ENCODE measurements at regions not wholly inside any gene's neighbourhood (a gene's known extent, or its start where the extent isn't known, plus 50 kb on each side); places are given as distances from the start of the nearest gene placed in this dataset.
"Not testable (repeated sequence)": the region's sequence is repeated elsewhere in the genome, so short reads cannot be mapped to it uniquely, and the experiment has no call there.

GRCh38 chr22:25462474-25463346 lies 101.8 kb upstream of the GRK3 start:
- H3K27me3 Mint-ChIP-seq, H3K9me3 Mint-ChIP-seq, H3K4me3 Mint-ChIP-seq, H3K4me1 Mint-ChIP-seq: not testable (repeated sequence)
- peak overlapping the region; percentile 27 for H3K27ac Mint-ChIP-seq
- H3K36me3 Mint-ChIP-seq, result peaks cover 13% of the 10 kb centered on the region

DNA sequence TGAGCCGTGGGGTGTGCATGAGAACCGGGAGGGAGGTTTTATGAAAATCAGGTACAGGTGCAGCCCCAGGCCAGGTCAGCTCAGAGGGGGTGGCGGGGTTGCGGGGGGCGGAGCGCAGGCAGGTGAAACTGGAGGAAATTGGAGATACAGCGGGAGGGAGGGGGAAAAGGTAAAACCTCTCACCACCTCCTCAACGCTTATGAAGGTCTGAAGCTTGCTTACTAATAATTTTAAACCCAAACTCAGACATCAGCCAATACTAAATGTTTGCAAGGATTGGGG lies 101.2 kb upstream of the GRK3 start:
- not testable (repeated sequence) for H3K27ac Mint-ChIP-seq
- H3K36me3 Mint-ChIP-seq, result peaks cover 13% of the 10 kb centered on the region

GRCh38 chr22:25464326-25464725 lies 100.1 kb upstream of the GRK3 start:
- not testable (repeated sequence) for H3K27me3 Mint-ChIP-seq

More for the DNA sequence above, 101.2 kb upstream of the GRK3 start:
- H3K27me3 Mint-ChIP-seq, H3K9me3 Mint-ChIP-seq, H3K4me3 Mint-ChIP-seq, H3K4me1 Mint-ChIP-seq: not testable (repeated sequence)

GRCh38 chr22:25465949-25466348 lies 98.5 kb upstream of the GRK3 start:
- Mint-ChIP-seq H3K27ac (no peak overlapping the region), H3K36me3 (peaks cover 8% of the 10 kb centered on the region), H3K4me3 (no peak overlapping the region)

More at GRCh38 chr22:25464326-25464725, 100.1 kb upstream of the GRK3 start:
- not testable (repeated sequence) for H3K4me1 Mint-ChIP-seq, H3K27ac Mint-ChIP-seq, H3K4me3 Mint-ChIP-seq, H3K9me3 Mint-ChIP-seq
- peaks cover 13% of the 10 kb centered on the region for H3K36me3 Mint-ChIP-seq

GRCh38 chr22:25472382-25472781 lies 92.1 kb upstream of the GRK3 start:
- Mint-ChIP-seq H3K27ac (no peak overlapping the region), H3K4me3 (no peak overlapping the region), H3K27me3 (no peaks in the 10 kb centered on the region), H3K4me1 (no peaks in the 10 kb centered on the region), H3K36me3 (peaks cover 2% of the 10 kb centered on the region), H3K9me3 (no peaks in the 10 kb centered on the region)

More at GRCh38 chr22:25465949-25466348, 98.5 kb upstream of the GRK3 start:
- Mint-ChIP-seq H3K27me3 (no peaks in the 10 kb centered on the region), H3K9me3 (no peaks in the 10 kb centered on the region), H3K4me1 (peaks cover 3% of the 10 kb centered on the region)

GRCh38 chr22:25475257-25476022 lies 89.0 kb upstream of the GRK3 start:
- Mint-ChIP-seq H3K27me3 (no peaks in the 10 kb centered on the region), H3K27ac (no peak overlapping the region), H3K4me3 (no peak overlapping the region), H3K4me1 (no peaks in the 10 kb centered on the region), H3K36me3 (peaks cover 4% of the 10 kb centered on the region), H3K9me3 (no peaks in the 10 kb centered on the region)

GRCh38 chr22:25477358-25477757 lies 87.1 kb upstream of the GRK3 start:
- Mint-ChIP-seq H3K36me3 (peaks cover 10% of the 10 kb centered on the region), H3K27me3 (no peaks in the 10 kb centered on the region), H3K27ac (no peak overlapping the region), H3K9me3 (peaks cover 4% of the 10 kb centered on the region), H3K4me3 (no peak overlapping the region), H3K4me1 (no peaks in the 10 kb centered on the region)

- Mint-ChIP-seq H3K9me3 (peaks cover 4% of the 10 kb centered on the region), H3K27ac (no peak overlapping the region), H3K36me3 (peaks cover 11% of the 10 kb centered on the region), H3K27me3 (no peaks in the 10 kb centered on the region), H3K4me1 (no peaks in the 10 kb centered on the region), H3K4me3 (no peak overlapping the region)
Observed at GRCh38 chr22:25478111-25478510, 86.4 kb upstream of the GRK3 start.

DNA sequence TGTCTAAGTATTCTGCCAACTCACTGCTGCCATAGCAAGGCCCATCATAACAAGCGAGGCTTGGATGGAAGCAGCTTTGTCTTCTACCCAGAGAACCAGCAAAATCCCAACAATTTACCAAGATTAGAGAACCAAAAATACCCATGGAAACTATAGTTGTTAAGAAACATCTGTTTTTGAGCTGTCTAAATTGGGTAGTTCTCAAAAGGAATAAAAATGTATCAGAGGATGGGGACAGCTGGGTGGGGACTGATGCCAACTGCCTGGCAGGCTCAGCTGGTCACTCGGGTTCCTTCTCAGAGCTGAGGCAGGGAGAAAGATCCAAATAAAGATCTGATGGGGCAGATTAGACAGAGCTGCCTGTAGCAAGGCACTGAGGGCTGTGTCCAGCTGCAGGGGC lies 85.9 kb upstream of the GRK3 start:
- Mint-ChIP-seq H3K27me3 (no peaks in the 10 kb centered on the region), H3K9me3 (peaks cover 4% of the 10 kb centered on the region), H3K27ac (no peak overlapping the region), H3K4me3 (no peak overlapping the region), H3K36me3 (peaks cover 11% of the 10 kb centered on the region), H3K4me1 (no peaks in the 10 kb centered on the region)

GRCh38 chr22:25480868-25481267 lies 83.6 kb upstream of the GRK3 start:
- not testable (repeated sequence) for H3K4me1 Mint-ChIP-seq, H3K27ac Mint-ChIP-seq, H3K9me3 Mint-ChIP-seq, H3K4me3 Mint-ChIP-seq, H3K27me3 Mint-ChIP-seq
- H3K36me3 Mint-ChIP-seq, result peaks cover 19% of the 10 kb centered on the region

DNA sequence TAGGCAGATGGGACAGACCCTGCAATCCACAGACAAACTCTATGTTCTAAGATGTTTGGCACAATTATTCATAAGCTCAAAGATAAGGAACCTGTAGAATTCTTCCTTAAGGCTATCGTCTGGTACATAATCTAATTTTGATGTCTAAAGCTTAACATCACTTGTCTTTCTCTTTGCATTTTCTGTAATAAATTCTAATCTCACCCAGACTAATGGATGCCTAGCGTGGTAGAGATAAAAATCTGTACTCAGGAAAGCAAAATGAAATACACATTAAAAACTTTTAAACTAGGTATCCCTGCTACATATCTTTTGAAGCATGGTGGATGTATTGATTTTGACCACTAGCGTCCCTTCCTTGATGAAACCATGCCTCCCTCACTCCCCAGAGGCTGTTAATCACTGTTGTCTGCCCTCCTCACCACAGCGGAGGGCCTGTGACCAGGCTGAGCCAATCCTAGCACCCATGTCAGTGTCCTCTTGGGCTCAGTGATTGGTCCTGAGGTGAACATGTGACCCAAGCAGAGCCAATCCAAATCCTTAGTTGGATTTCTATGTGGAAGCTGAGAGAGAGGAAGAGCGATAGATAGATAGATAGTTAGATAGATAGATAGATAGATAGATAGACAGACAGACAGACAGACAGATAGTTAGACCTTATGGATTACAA lies 82.2 kb upstream of the GRK3 start:
- Mint-ChIP-seq H3K27me3 (no peaks in the 10 kb centered on the region), H3K4me3 (no peak overlapping the region), H3K9me3 (peaks cover 4% of the 10 kb centered on the region), H3K4me1 (peaks cover 18% of the 10 kb centered on the region), H3K36me3 (peaks cover 20% of the 10 kb centered on the region), H3K27ac (no peak overlapping the region)

GRCh38 chr22:25482868-25483639 lies 81.4 kb upstream of the GRK3 start:
- peaks cover 4% of the 10 kb centered on the region for H3K9me3 Mint-ChIP-seq
- peaks cover 20% of the 10 kb centered on the region for H3K36me3 Mint-ChIP-seq
- H3K27ac Mint-ChIP-seq, result no peak overlapping the region
- H3K4me3 Mint-ChIP-seq, result no peak overlapping the region
- H3K4me1 Mint-ChIP-seq, result peaks cover 19% of the 10 kb centered on the region
- H3K27me3 Mint-ChIP-seq, result no peaks in the 10 kb centered on the region

DNA sequence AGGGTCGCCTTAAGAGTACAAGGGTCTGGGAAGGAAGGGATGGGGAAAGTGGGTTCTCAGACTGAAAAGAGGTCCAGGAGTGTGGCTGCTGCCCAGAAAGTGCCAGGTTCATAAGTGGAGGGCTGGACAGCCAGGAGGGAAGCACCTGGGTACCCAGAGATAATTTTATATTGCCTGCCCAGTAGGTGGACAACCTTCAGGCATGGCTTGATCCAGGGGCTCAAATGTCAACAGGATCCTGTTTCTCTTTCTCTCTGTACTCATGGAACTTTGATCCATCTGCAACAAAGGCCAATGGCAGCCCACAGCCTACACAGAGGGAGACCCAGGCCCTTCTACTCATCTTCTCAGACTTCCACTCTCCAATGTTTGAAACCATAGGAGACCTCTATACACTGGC lies 80.5 kb upstream of the GRK3 start:
- Mint-ChIP-seq H3K4me1 (peaks cover 23% of the 10 kb centered on the region), H3K36me3 (peaks cover 20% of the 10 kb centered on the region)

GRCh38 chr22:25484521-25485315 lies 79.8 kb upstream of the GRK3 start:
- peaks cover 20% of the 10 kb centered on the region for H3K36me3 Mint-ChIP-seq
- no peaks in the 10 kb centered on the region for H3K27me3 Mint-ChIP-seq
- peaks cover 23% of the 10 kb centered on the region for H3K4me1 Mint-ChIP-seq
- no peak overlapping the region for H3K4me3 Mint-ChIP-seq
- H3K27ac Mint-ChIP-seq, result peak overlapping the region; percentile 86
- peaks cover 4% of the 10 kb centered on the region for H3K9me3 Mint-ChIP-seq

More for the DNA sequence above, 80.5 kb upstream of the GRK3 start:
- Mint-ChIP-seq H3K9me3 (peaks cover 4% of the 10 kb centered on the region), H3K27ac (peak overlapping the region; percentile 86), H3K4me3 (no peak overlapping the region), H3K27me3 (no peaks in the 10 kb centered on the region)
